T-cell (primary cell): ENCODE measurements at regions not wholly inside any gene's neighbourhood (a gene's known extent, or its start where the extent isn't known, plus 50 kb on each side); places are given as distances from the start of the nearest gene placed in this dataset.
"Not testable (repeated sequence)": the region's sequence is repeated elsewhere in the genome, so short reads cannot be mapped to it uniquely, and the experiment has no call there.

Experiments
- ATAC-seq, 4 experiments: fragments of 200-7000 bp in 3 of 4; fragments of 150-1000 bp in 1 of 4; cut with Tn5 transposase; replicated peaks in 1 of 4; 1 replicate in 3 of 4; 2 replicates in 1 of 4; pipeline ENCODE4 v1.10.0; 2021; ENCODE audit warnings: moderate library complexity in 3 of 4, mild to moderate bottlenecking in 2 of 4, moderate number of reproducible peaks in 1 of 4
- CTCF ChIA-PET, 2 donors: fragments of 300-600 bp; sonication (Branson Sonifier 250); formaldehyde crosslinking; loops; one replicate each; lab custom pipeline; 2022; ENCODE audit warnings: antibody characterized with exemption in 2 of 2; lab: Charles Lee
- POLR2A ChIA-PET, 2 donors: fragments of 300-600 bp; sonication (Branson Sonifier 250); formaldehyde crosslinking; loops; one replicate each; lab custom pipeline; 2022; ENCODE audit warnings: antibody characterized with exemption in 2 of 2; lab: Charles Lee
- DNase-seq, 35 experiments: peaks; one replicate each; pipeline versions ENCODE4 v3.0.0 to v3.0.0-alpha.2; 2013 to 2023
- H3K27ac ChIP-seq: one replicate; pipeline ENCODE4 v1.5.1; 2013; ENCODE audit warnings: low read length
- H3K27me3 ChIP-seq, 2 experiments: replicated peaks in 1 of 2; 1 replicate in 1 of 2; 2 replicates in 1 of 2; pipeline versions ENCODE4 v1.6.1 to v1.7.0; 2013; ENCODE audit warnings: low read length in 1 of 2, mixed read lengths in 1 of 2; ENCODE audit not compliant: control insufficient read depth in 2 of 2, insufficient read depth in 2 of 2; ENCODE audit errors: extremely low read depth in 1 of 2
- H3K36me3 ChIP-seq, 2 donors: 1 replicate in 1 of 2; 2 replicates in 1 of 2; pipeline versions ENCODE4 v1.6.1 to v1.7.0; 2013; ENCODE audit warnings: low read length in 1 of 2; ENCODE audit not compliant: control insufficient read depth in 2 of 2, insufficient read depth in 1 of 2; ENCODE audit errors: extremely low read depth in 1 of 2
- H3K4me1 ChIP-seq, 2 experiments: 1 replicate in 1 of 2; 2 replicates in 1 of 2; pipeline versions ENCODE4 v1.6.1 to v1.7.0; 2013; ENCODE audit warnings: low read length in 2 of 2, mixed read lengths in 1 of 2; ENCODE audit not compliant: insufficient read depth in 2 of 2, control insufficient read depth in 1 of 2; ENCODE audit errors: extremely low read depth in 1 of 2
- H3K4me3 ChIP-seq, 2 donors: 1 replicate in 1 of 2; 2 replicates in 1 of 2; pipeline versions ENCODE4 v1.5.1 to v1.7.0; 2013; ENCODE audit warnings: mild to moderate bottlenecking in 2 of 2, low read length in 1 of 2, moderate library complexity in 1 of 2; ENCODE audit not compliant: control insufficient read depth in 1 of 2; ENCODE audit errors: extremely low read depth in 1 of 2
- H3K9me3 ChIP-seq: 2 replicates; pipeline ENCODE4 v1.7.0; 2013
- H3K27ac Mint-ChIP-seq, 2 donors: one replicate each; pipeline ENCODE4 v1.8.0; 2020 to 2021; ENCODE audit warnings: mild to moderate bottlenecking in 2 of 2, mixed read lengths in 2 of 2
- H3K27me3 Mint-ChIP-seq, 2 donors: one replicate each; pipeline ENCODE4 v1.8.0; 2021 to 2022; ENCODE audit warnings: mixed read lengths in 2 of 2
- H3K36me3 Mint-ChIP-seq: one replicate; pipeline ENCODE4 v1.8.0; 2021; ENCODE audit warnings: mixed read lengths
- H3K4me1 Mint-ChIP-seq, 3 donors: one replicate each; pipeline ENCODE4 v1.8.0; 2020 to 2022; ENCODE audit warnings: mixed read lengths in 3 of 3, mild to moderate bottlenecking in 1 of 3
- H3K4me3 Mint-ChIP-seq, 3 donors: one replicate each; pipeline ENCODE4 v1.8.0; 2020 to 2022; ENCODE audit warnings: mild to moderate bottlenecking in 3 of 3, mixed read lengths in 3 of 3, moderate library complexity in 3 of 3
- H3K9me3 Mint-ChIP-seq, 3 donors: one replicate each; pipeline ENCODE4 v1.8.0; 2020 to 2022; ENCODE audit warnings: mixed read lengths in 3 of 3
- WGBS: methylation state at CpG from one replicate; pipeline ENCODE4 v1.1.5; 2013; ENCODE audit warnings: missing lambda C conversion rate; ENCODE audit not compliant: insufficient coverage; 5-methylcytosine and 5-hydroxymethylcytosine counted together

- Histone ChIP-seq H3K27me3 (no peaks in the 10 kb centered on the region), H3K4me1 (no peaks in the 10 kb centered on the region), H3K27ac (no peak overlapping the region), H3K4me3 (no peak overlapping the region), H3K9me3 (peaks cover 2% of the 10 kb centered on the region), H3K36me3 (no peaks in the 10 kb centered on the region)
- ATAC-seq, result no peak
- Mint-ChIP-seq H3K36me3 (no peaks in the 10 kb centered on the region), H3K9me3 (peaks cover 21 to 47% (median 40%) of the 10 kb centered on the region in 3 donors), H3K4me3 (no peak overlapping the region), H3K27me3 (no peaks in the 10 kb centered on the region), H3K4me1 (no peaks in the 10 kb centered on the region), H3K27ac (no peak overlapping the region)
- POLR2A ChIA-PET, result no interaction called here
- no peak for DNase-seq
- CTCF ChIA-PET, result no interaction called here
- no CpG with 5 or more reads among the region's 2 CpGs for WGBS
Observed at GRCh38 chr19:57028804-57029525, 90.8 kb upstream of the USP29 start.

GRCh38 chr19:57031106-57031505 lies 88.7 kb upstream of the USP29 start:
- Histone ChIP-seq H3K4me3 (no peak overlapping the region), H3K4me1 (no peaks in the 10 kb centered on the region), H3K36me3 (no peaks in the 10 kb centered on the region), H3K27ac (no peak overlapping the region), H3K9me3 (peaks cover 2% of the 10 kb centered on the region), H3K27me3 (no peaks in the 10 kb centered on the region)
- ATAC-seq (no peak), DNase-seq (no peak)
- Mint-ChIP-seq H3K27ac (no peak overlapping the region), H3K36me3 (no peaks in the 10 kb centered on the region), H3K4me1 (no peaks in the 10 kb centered on the region), H3K27me3 (no peaks in the 10 kb centered on the region), H3K9me3 (peaks cover 21 to 46% (median 39%) of the 10 kb centered on the region in 3 donors), H3K4me3 (no peak overlapping the region)
- CTCF ChIA-PET, result no interaction called here
- 92% methylated on average over 10 of the region's 12 CpGs for WGBS
- POLR2A ChIA-PET, result no interaction called here

- ChIA-PET CTCF (no interaction called here), POLR2A (no interaction called here)
- H3K4me1 ChIP-seq, result no peaks in the 10 kb centered on the region
- no peak overlapping the region for H3K27ac ChIP-seq
- peaks cover 34 to 50% (median 41%) of the 10 kb centered on the region in 3 donors for H3K9me3 Mint-ChIP-seq
- H3K9me3 ChIP-seq, result peaks cover 2% of the 10 kb centered on the region
- H3K27ac Mint-ChIP-seq, result no peak overlapping the region
- no peak for DNase-seq
- H3K4me3 Mint-ChIP-seq, result no peak overlapping the region
- ATAC-seq, result no peak
- H3K4me3 ChIP-seq, result no peak overlapping the region
- no peaks in the 10 kb centered on the region for H3K27me3 Mint-ChIP-seq
- no peaks in the 10 kb centered on the region for H3K4me1 Mint-ChIP-seq
- WGBS, result 90% methylated on average over 2 of the region's 8 CpGs
- no peaks in the 10 kb centered on the region for H3K36me3 Mint-ChIP-seq
- no peaks in the 10 kb centered on the region for H3K36me3 ChIP-seq
- H3K27me3 ChIP-seq, result no peaks in the 10 kb centered on the region
Observed at GRCh38 chr19:57033576-57033975, 86.2 kb upstream of the USP29 start.

- Mint-ChIP-seq H3K27me3 (no peaks in the 10 kb centered on the region), H3K9me3 (peaks cover 33 to 54% (median 42%) of the 10 kb centered on the region in 3 donors), H3K4me3 (no peak overlapping the region), H3K4me1 (no peaks in the 10 kb centered on the region), H3K36me3 (no peaks in the 10 kb centered on the region), H3K27ac (no peak overlapping the region)
- WGBS, result 93% methylated on average over 10 of the region's 11 CpGs
- H3K36me3 ChIP-seq, result no peaks in the 10 kb centered on the region
- no peaks in the 10 kb centered on the region for H3K4me1 ChIP-seq
- H3K27ac ChIP-seq, result no peak overlapping the region
- no peaks in the 10 kb centered on the region for H3K27me3 ChIP-seq
- no peak overlapping the region for H3K4me3 ChIP-seq
- ChIA-PET POLR2A (no interaction called here), CTCF (no interaction called here)
- H3K9me3 ChIP-seq, result peaks cover 2% of the 10 kb centered on the region
- ATAC-seq, result no peak
- no peak for DNase-seq
Observed at GRCh38 chr19:57034544-57034943, 85.2 kb upstream of the USP29 start.

- H3K9me3 Mint-ChIP-seq, result peaks cover 39 to 60% (median 48%) of the 10 kb centered on the region in 3 donors
- ATAC-seq, result not testable (repeated sequence)
Observed at GRCh38 chr19:57035740-57036139, 84.0 kb upstream of the USP29 start.

GRCh38 chr19:57037556-57037955 lies 82.2 kb upstream of the USP29 start:
- ATAC-seq (no peak), DNase-seq (no peak)
- Histone ChIP-seq H3K36me3 (no peaks in the 10 kb centered on the region), H3K4me1 (no peaks in the 10 kb centered on the region), H3K27ac (no peak overlapping the region), H3K9me3 (no peaks in the 10 kb centered on the region), H3K27me3 (peaks cover 0 to 2% of the 10 kb centered on the region in 2 experiments), H3K4me3 (no peak overlapping the region)
- H3K4me3 Mint-ChIP-seq, result no peak overlapping the region
- no peak overlapping the region for H3K27ac Mint-ChIP-seq
- H3K36me3 Mint-ChIP-seq, result no peaks in the 10 kb centered on the region
- ChIA-PET POLR2A (no interaction called here), CTCF (no interaction called here)
- H3K4me1 Mint-ChIP-seq, result no peaks in the 10 kb centered on the region
- H3K27me3 Mint-ChIP-seq, result no peaks in the 10 kb centered on the region
- WGBS, result no CpG with 5 or more reads among the region's 4 CpGs
- H3K9me3 Mint-ChIP-seq, result peaks cover 49 to 61% (median 51%) of the 10 kb centered on the region in 3 donors

More at GRCh38 chr19:57035740-57036139, 84.0 kb upstream of the USP29 start:
- H3K4me1 ChIP-seq, H3K27me3 Mint-ChIP-seq, H3K4me3 Mint-ChIP-seq, DNase-seq, H3K36me3 Mint-ChIP-seq, POLR2A ChIA-PET, H3K27ac Mint-ChIP-seq, H3K27me3 ChIP-seq, CTCF ChIA-PET, H3K36me3 ChIP-seq, H3K4me3 ChIP-seq, H3K4me1 Mint-ChIP-seq, H3K27ac ChIP-seq, H3K9me3 ChIP-seq: not testable (repeated sequence)
- WGBS, result 100% methylated on average over 2 of the region's 4 CpGs
